OCI-LY7 (cell line): ENCODE measurements at regions not wholly inside any gene's neighbourhood (a gene's known extent, or its start where the extent isn't known, plus 50 kb on each side); places are given as distances from the start of the nearest gene placed in this dataset. TPM values are rescaled to one million over a fixed set of nuclear protein-coding genes. Genes with fewer than 3 reads are reported as not detected.

Experiments used
- BruUV-seq: library from RNA; stranded (reverse); fragments of 400-500 nt; replicated peaks from 2 replicates; lab custom pipeline; 2021; lab: Mats Ljungman, UMichigan
- CTCF ChIA-PET: fragments of 300-600 bp; sonication (Branson Sonifier 250); formaldehyde crosslinking; loops from one replicate; lab custom pipeline; 2022; ENCODE audit warnings: antibody characterized with exemption; ENCODE audit not compliant: unreplicated experiment; lab: Charles Lee
- POLR2A ChIA-PET: fragments of 300-600 bp; sonication (Branson Sonifier 250); formaldehyde crosslinking; loops from one replicate; lab custom pipeline; 2022; ENCODE audit warnings: antibody characterized with exemption; lab: Charles Lee
- DNase-seq: peaks from one replicate; pipeline ENCODE4 v3.0.0-alpha.2; 2015; ENCODE audit warnings: low spot score
- H2AFZ ChIP-seq: fragments of 200-600 bp; sonication (generic), shearing (Covaris generic); 2 replicates; pipeline ENCODE4 v1.6.1; 2014; ENCODE audit warnings: mild to moderate bottlenecking, antibody characterized with exemption, low read length, moderate library complexity
- H3K27ac ChIP-seq: fragments of 200-600 bp; sonication (generic); 2 replicates; pipeline ENCODE4 v1.5.1; 2014; ENCODE audit warnings: mixed run types, low read depth, mild to moderate bottlenecking, moderate library complexity, low read length, inconsistent platforms; ENCODE audit not compliant: poor library complexity, severe bottlenecking
- H3K36me3 ChIP-seq: fragments of 200-600 bp; sonication (generic); 2 replicates; pipeline ENCODE4 v1.6.1; 2014; ENCODE audit warnings: mild to moderate bottlenecking, antibody characterized with exemption, low read length, moderate library complexity, mixed read lengths; ENCODE audit not compliant: insufficient read depth
- H3K4me1 ChIP-seq: fragments of 200-600 bp; sonication (generic); 2 replicates; pipeline ENCODE4 v1.5.1; 2014; ENCODE audit warnings: mild to moderate bottlenecking, low read length; ENCODE audit not compliant: insufficient read depth, poor library complexity, severe bottlenecking
- H3K4me2 ChIP-seq: fragments of 200-600 bp; sonication (generic); 2 replicates; pipeline ENCODE4 v1.6.1; 2014; ENCODE audit warnings: mild to moderate bottlenecking, low read length
- H3K4me3 ChIP-seq: fragments of 200-600 bp; sonication (generic); 2 replicates; pipeline ENCODE4 v1.5.1; 2014; ENCODE audit warnings: mild to moderate bottlenecking, low read depth, low read length; ENCODE audit not compliant: poor library complexity, severe bottlenecking
- H3K79me2 ChIP-seq: fragments of 200-600 bp; sonication (generic); 2 replicates; pipeline ENCODE4 v1.6.1; 2016; ENCODE audit warnings: low read depth, mild to moderate bottlenecking, low read length, moderate library complexity, mixed read lengths; ENCODE audit not compliant: insufficient read depth
- H3K9me2 ChIP-seq: fragments of 200-600 bp; sonication (generic); 2 replicates; pipeline ENCODE4 v1.6.1; 2016; ENCODE audit warnings: mild to moderate bottlenecking, low read length, mixed read lengths; ENCODE audit not compliant: insufficient read depth
- H3K9me3 ChIP-seq: fragments of 200-600 bp; sonication (generic); 2 replicates; pipeline ENCODE4 v1.6.1; 2014; ENCODE audit warnings: mild to moderate bottlenecking, mixed run types, low read length, mixed read lengths
- H4K20me1 ChIP-seq: fragments of 200-600 bp; sonication (generic); 2 replicates; pipeline ENCODE4 v1.6.1; 2014; ENCODE audit warnings: mild to moderate bottlenecking, antibody characterized with exemption, low read length, moderate library complexity, mixed read lengths; ENCODE audit not compliant: insufficient read depth
- EZH2phosphoT487 ChIP-seq: fragments of 200-600 bp; sonication (generic); IDR thresholded peaks from 2 replicates; pipeline ENCODE4 v1.6.1; 2018; ENCODE audit warnings: low read depth, borderline replicate concordance, mild to moderate bottlenecking, mixed run types, antibody characterized with exemption, low read length, moderate library complexity, mixed read lengths
- intact Hi-C: fragments of 100-400 bp; cut with micrococcal nuclease; formaldehyde crosslinking; loops from one replicate; pipeline ENCODE4 v1.10.0; 2022; ENCODE audit not compliant: unreplicated experiment
- small RNA-seq: library from RNA; depleted of rRNA; stranded (forward); fragments of <200 nt; gene quantifications from one replicate; pipeline ENCODE3, GENCODE V24; 2014
- TF ChIP-seq, protein P1 (sequence below): fragments of 200-600 bp; sonication (generic); conservative IDR thresholded peaks from 2 replicates; pipeline ENCODE4 v1.5.1; 2014; ENCODE audit warnings: mild to moderate bottlenecking, antibody characterized with exemption, low read length, moderate library complexity, mixed read lengths

DNA sequence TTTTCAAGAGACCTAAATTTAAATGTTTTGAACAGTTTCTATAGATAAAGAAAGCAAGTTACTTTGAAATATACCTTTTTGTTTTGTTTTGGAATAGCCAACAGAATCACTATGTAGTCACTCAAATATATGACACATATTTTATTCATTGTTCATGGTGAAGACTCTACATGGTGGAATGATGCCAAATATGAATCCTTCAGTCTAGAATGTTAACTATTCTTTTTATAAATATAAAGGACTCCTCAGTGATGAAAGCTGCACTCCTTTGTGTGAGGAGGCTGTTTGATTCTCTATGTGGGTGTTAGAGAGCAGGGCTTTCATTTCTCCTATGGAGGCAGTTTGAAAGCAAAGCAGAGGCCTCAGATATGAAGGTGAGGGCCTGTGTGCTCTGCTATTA lies 396.4 kb upstream of the LRRTM1 start:
- ChIA-PET POLR2A (no interaction called here), CTCF (no interaction called here)
- no peaks in the 10 kb centered on the region for H4K20me1 ChIP-seq
- no TSS peak for BruUV-seq
- no peak overlapping the region for H3K4me3 ChIP-seq
- H3K9me2 ChIP-seq: no peaks in the 10 kb centered on the region
- TF ChIP-seq, protein P1, sequence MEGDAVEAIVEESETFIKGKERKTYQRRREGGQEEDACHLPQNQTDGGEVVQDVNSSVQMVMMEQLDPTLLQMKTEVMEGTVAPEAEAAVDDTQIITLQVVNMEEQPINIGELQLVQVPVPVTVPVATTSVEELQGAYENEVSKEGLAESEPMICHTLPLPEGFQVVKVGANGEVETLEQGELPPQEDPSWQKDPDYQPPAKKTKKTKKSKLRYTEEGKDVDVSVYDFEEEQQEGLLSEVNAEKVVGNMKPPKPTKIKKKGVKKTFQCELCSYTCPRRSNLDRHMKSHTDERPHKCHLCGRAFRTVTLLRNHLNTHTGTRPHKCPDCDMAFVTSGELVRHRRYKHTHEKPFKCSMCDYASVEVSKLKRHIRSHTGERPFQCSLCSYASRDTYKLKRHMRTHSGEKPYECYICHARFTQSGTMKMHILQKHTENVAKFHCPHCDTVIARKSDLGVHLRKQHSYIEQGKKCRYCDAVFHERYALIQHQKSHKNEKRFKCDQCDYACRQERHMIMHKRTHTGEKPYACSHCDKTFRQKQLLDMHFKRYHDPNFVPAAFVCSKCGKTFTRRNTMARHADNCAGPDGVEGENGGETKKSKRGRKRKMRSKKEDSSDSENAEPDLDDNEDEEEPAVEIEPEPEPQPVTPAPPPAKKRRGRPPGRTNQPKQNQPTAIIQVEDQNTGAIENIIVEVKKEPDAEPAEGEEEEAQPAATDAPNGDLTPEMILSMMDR: no peak
- no peak for TF ChIP-seq EZH2phosphoT487
- H3K9me3 ChIP-seq: no peaks in the 10 kb centered on the region
- H3K4me1 ChIP-seq: no peaks in the 10 kb centered on the region
- H3K4me2 ChIP-seq: no peak overlapping the region
- no peak overlapping the region for H3K27ac ChIP-seq
- no peak overlapping the region for H2AFZ ChIP-seq
- no peak for DNase-seq
- intact Hi-C loops: no loop called here
- no peaks in the 10 kb centered on the region for H3K36me3 ChIP-seq
- H3K79me2 ChIP-seq: no peaks in the 10 kb centered on the region

Small RNA genes lying in the stretch of these regions (small RNA-seq; reads per million reads assigned to genes)
- gene AC013262.1: not detected
- gene AC138623.1: not detected
- gene RF00019: not detected
- gene RN7SL201P: not detected
- 6.5 reads per million, percentile 93 among the genes with 10 or more reads in this experiment for gene RNA5SP99
- gene RNU6-1312P: not detected
- not detected for gene RNU6-685P
- gene RPL37P10: not detected
